Stomach (tissue), 4 donors: ENCODE measurements at regions not wholly inside any gene's neighbourhood (a gene's known extent, or its start where the extent isn't known, plus 50 kb on each side); places are given as distances from the start of the nearest gene placed in this dataset.

ENCODE experiments used
- CTCF ChIP-seq, 7 experiments: fragments of 450-650 bp in 4 of 7; fragments of 200-600 bp in 3 of 7; sonication (generic) in 3 of 7; IDR thresholded peaks; one replicate each; pipeline ENCODE4 v1.5.1; 2016 to 2019; ENCODE audit warnings: antibody characterized with exemption in 7 of 7, control low read depth in 2 of 7, mild to moderate bottlenecking in 1 of 7
- POLR2A ChIP-seq, 4 donors: fragments of 450-650 bp; IDR thresholded peaks; one replicate each; pipeline ENCODE4 v1.6.1; 2016; ENCODE audit warnings: antibody characterized with exemption in 4 of 4, control low read depth in 2 of 4, mild to moderate bottlenecking in 1 of 4, moderate library complexity in 1 of 4
- POLR2AphosphoS5 ChIP-seq, 3 donors: sonication (generic); formaldehyde crosslinking; IDR thresholded peaks; one replicate each; pipeline ENCODE4 v1.6.1; 2016; ENCODE audit warnings: antibody characterized with exemption in 3 of 3

- TF ChIP-seq POLR2A (IDR thresholded peaks at IDR 0.05) (no peak), CTCF (IDR thresholded peaks at IDR 0.05) (no peak), POLR2AphosphoS5 (IDR thresholded peaks at IDR 0.05) (no peak)
These were observed 113.9 kb upstream of the DOK5 start for GRCh38 chr20:54361475-54361874.
